ENCODE measurements at regions not wholly inside any gene's neighbourhood (a gene's known extent, or its start where the extent isn't known, plus 50 kb on each side); places are given as distances from the start of the nearest gene placed in this dataset.

DNA sequence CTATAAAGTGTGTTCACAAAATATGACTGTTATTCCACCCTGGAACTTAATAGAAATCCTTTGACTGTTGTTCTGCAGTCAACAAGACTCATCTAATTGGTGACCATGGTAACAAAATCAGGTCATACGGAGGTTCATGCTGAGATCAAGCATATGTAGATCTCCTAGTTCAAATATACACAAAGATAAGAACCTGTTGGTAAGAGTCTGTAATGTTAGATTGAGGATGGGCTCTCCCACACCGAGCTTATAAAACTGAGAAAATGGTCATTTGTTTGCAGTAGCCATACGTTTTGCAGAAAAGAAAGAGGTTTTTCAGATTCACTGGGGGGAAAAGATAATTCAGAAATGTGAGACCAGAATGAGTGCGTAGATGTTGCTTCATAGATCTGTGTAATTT lies 468.1 kb downstream of the RPS6KC1 start:
- H3K27me3 Mint-ChIP-seq (ENCODE audit: unreplicated experiment): peaks cover 2% of the 10 kb centered on the region
- H3K36me3 Mint-ChIP-seq (ENCODE audit: low read depth, unreplicated experiment): no peaks in the 10 kb centered on the region
- H3K4me3 Mint-ChIP-seq (ENCODE audit: unreplicated experiment): no peak overlapping the region
- DNase-seq (ENCODE audit: low spot score): no peak
- TF ChIP-seq, protein P1, sequence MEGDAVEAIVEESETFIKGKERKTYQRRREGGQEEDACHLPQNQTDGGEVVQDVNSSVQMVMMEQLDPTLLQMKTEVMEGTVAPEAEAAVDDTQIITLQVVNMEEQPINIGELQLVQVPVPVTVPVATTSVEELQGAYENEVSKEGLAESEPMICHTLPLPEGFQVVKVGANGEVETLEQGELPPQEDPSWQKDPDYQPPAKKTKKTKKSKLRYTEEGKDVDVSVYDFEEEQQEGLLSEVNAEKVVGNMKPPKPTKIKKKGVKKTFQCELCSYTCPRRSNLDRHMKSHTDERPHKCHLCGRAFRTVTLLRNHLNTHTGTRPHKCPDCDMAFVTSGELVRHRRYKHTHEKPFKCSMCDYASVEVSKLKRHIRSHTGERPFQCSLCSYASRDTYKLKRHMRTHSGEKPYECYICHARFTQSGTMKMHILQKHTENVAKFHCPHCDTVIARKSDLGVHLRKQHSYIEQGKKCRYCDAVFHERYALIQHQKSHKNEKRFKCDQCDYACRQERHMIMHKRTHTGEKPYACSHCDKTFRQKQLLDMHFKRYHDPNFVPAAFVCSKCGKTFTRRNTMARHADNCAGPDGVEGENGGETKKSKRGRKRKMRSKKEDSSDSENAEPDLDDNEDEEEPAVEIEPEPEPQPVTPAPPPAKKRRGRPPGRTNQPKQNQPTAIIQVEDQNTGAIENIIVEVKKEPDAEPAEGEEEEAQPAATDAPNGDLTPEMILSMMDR (IDR thresholded peaks at IDR 0.05; ENCODE audit: unreplicated experiment): no peak
- no peaks in the 10 kb centered on the region for H3K9me3 Mint-ChIP-seq (ENCODE audit: unreplicated experiment)
- H3K4me1 Mint-ChIP-seq (ENCODE audit: unreplicated experiment): no peaks in the 10 kb centered on the region
- H3K27ac Mint-ChIP-seq (ENCODE audit: unreplicated experiment): no peak overlapping the region

DNA sequence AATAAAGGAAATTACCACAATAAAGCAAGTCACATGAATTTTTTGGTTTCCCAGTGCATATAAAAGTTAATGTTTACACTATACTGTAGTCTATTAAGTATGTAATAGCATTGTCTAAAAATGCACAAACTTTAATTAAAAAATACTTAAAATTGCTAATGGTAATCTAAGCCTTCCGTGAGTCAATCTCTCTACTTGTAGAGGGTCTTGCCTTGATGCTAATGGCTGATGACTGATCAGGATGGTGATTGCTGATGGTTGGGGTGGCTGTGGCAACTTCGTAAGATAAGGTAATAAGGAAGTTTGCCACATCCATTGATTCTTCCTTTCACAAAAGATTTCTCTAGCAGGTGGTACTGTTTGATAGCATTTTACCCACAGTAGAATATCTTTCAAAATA lies 466.6 kb upstream of the PROX1 start:
- no peaks in the 10 kb centered on the region for H3K9me3 Mint-ChIP-seq (ENCODE audit: unreplicated experiment)

DNA sequence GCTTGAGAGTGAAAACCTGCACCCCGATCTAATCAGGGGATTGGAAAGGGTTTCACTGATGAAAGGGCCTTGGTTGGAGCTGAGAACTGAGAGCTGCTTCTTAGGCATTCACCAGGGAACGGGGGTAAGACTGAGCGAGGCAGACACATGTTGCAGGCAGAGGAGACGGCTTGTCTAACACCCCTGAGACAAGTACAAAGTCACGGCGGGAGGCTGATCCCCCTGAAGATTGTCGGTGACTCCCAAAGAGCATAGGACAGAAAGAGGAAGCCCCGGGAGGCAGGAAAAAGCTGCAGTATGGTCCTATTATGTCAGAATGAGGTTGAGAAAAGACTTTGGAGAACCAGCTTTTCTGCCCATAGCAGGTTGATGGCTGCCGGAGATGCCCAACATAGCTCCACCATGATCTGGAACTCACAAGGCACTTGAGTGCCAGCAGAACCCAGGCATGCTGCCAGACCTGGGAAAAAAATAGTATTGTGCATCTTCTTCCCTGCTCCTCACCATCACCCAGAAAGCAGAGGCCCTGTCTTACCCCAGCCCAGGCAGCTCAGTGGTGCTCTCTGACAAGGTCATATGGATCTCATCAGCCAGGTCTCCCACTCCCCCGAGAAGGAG lies 463.9 kb upstream of the PROX1 start:
- TF ChIP-seq, protein P1 (IDR thresholded peaks at IDR 0.05; ENCODE audit: unreplicated experiment): no peak
- DNase-seq (ENCODE audit: low spot score): no peak
- H3K4me3 Mint-ChIP-seq (ENCODE audit: unreplicated experiment): no peak overlapping the region
- no peaks in the 10 kb centered on the region for H3K36me3 Mint-ChIP-seq (ENCODE audit: low read depth, unreplicated experiment)
- no peaks in the 10 kb centered on the region for H3K9me3 Mint-ChIP-seq (ENCODE audit: unreplicated experiment)
- no peaks in the 10 kb centered on the region for H3K4me1 Mint-ChIP-seq (ENCODE audit: unreplicated experiment)
- H3K27me3 Mint-ChIP-seq (ENCODE audit: unreplicated experiment): peaks cover 2% of the 10 kb centered on the region
- H3K27ac Mint-ChIP-seq (ENCODE audit: unreplicated experiment): no peak overlapping the region

More for the DNA sequence above, 466.6 kb upstream of the PROX1 start:
- TF ChIP-seq, protein P1 (IDR thresholded peaks at IDR 0.05; ENCODE audit: unreplicated experiment): no peak
- H3K36me3 Mint-ChIP-seq (ENCODE audit: low read depth, unreplicated experiment): no peaks in the 10 kb centered on the region
- DNase-seq (ENCODE audit: low spot score): no peak
- H3K27me3 Mint-ChIP-seq (ENCODE audit: unreplicated experiment): peaks cover 2% of the 10 kb centered on the region
- H3K27ac Mint-ChIP-seq (ENCODE audit: unreplicated experiment): no peak overlapping the region
- H3K4me1 Mint-ChIP-seq (ENCODE audit: unreplicated experiment): no peaks in the 10 kb centered on the region
- H3K4me3 Mint-ChIP-seq (ENCODE audit: unreplicated experiment): no peak overlapping the region

DNA sequence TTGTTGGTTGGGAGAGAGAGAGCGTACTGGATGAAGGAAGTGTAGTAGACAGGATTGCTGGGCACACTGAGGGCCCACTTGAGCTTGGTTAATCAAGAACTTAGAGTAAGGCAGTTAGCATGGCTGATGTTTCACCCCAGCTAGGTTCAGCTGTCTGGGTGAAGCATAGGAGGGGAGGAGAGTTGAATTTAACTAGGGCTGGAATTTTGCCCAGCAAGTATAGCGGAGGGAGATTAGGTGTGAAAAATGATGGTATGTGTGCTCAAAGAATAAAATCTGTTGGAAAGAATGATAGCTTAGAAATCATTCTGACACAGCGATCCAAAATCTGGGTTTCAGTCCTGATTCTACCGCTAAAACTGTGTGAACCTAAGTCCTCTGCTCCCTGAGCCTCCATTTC lies 461.5 kb upstream of the PROX1 start:
- TF ChIP-seq, protein P1 (IDR thresholded peaks at IDR 0.05; ENCODE audit: unreplicated experiment): no peak
- no peaks in the 10 kb centered on the region for H3K36me3 Mint-ChIP-seq (ENCODE audit: low read depth, unreplicated experiment)
- peaks cover 4% of the 10 kb centered on the region for H3K27me3 Mint-ChIP-seq (ENCODE audit: unreplicated experiment)
- H3K9me3 Mint-ChIP-seq (ENCODE audit: unreplicated experiment): no peaks in the 10 kb centered on the region
- H3K4me3 Mint-ChIP-seq (ENCODE audit: unreplicated experiment): no peak overlapping the region
- no peak overlapping the region for H3K27ac Mint-ChIP-seq (ENCODE audit: unreplicated experiment)
- H3K4me1 Mint-ChIP-seq (ENCODE audit: unreplicated experiment): no peaks in the 10 kb centered on the region
- DNase-seq (ENCODE audit: low spot score): no peak

DNA sequence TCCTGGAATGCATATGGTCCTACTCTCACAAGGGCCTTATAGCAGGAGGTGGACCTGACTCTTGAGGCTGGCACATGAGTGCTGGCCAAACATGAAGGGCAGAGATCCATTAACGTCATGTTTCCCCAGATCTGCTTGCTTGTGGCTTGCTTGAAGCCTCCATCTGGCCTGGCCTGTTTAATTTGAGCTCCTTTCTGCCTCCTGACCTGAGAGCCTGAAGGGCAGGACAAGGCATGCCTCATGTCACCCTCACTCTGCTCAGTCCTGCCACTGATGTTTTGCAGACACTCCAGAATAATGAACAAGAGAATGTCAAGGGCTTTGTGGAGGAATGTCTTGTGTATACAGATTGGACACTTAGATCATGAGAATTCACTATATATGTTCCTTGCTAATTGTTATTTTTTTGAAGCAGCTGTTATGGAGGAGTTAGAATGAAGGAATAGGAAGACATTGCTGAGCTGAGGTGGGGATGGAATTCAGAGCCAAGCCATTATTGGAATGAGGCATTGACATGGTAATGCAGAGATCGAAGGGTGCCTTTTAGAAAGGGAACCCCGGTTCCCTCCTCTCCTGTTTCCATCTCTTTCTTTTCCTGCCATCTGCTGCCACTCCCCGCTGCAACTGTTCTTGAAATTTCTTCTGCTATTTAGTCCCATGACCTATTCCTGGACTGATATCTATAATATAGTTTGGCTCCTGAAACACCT lies 457.0 kb upstream of the PROX1 start:
- no peaks in the 10 kb centered on the region for H3K9me3 Mint-ChIP-seq (ENCODE audit: unreplicated experiment)
- H3K36me3 Mint-ChIP-seq (ENCODE audit: low read depth, unreplicated experiment): no peaks in the 10 kb centered on the region
- H3K27me3 Mint-ChIP-seq (ENCODE audit: unreplicated experiment): peaks cover 1% of the 10 kb centered on the region
- no peak overlapping the region for H3K27ac Mint-ChIP-seq (ENCODE audit: unreplicated experiment)
- TF ChIP-seq, protein P1 (IDR thresholded peaks at IDR 0.05; ENCODE audit: unreplicated experiment): no peak
- H3K4me3 Mint-ChIP-seq (ENCODE audit: unreplicated experiment): no peak overlapping the region
- H3K4me1 Mint-ChIP-seq (ENCODE audit: unreplicated experiment): no peaks in the 10 kb centered on the region
- no peak for DNase-seq (ENCODE audit: low spot score)

All from endothelial cell (in vitro differentiated cells).